ENCODE measurements at regions not wholly inside any gene's neighbourhood (a gene's known extent, or its start where the extent isn't known, plus 50 kb on each side); places are given as distances from the start of the nearest gene placed in this dataset.

- TF ChIP-seq EP300 (IDR thresholded peaks at IDR 0.05) (no peak), POLR2A (IDR thresholded peaks at IDR 0.05) (no peak), CTCF (IDR thresholded peaks at IDR 0.05) (no peak), POLR2AphosphoS5 (IDR thresholded peaks at IDR 0.05) (no peak)
Observed at GRCh38 chr1:59141267-59141863, 155.5 kb upstream of the FGGY start.

Measured in sigmoid colon (tissue), 4 donors.